Muscle layer of duodenum (tissue), 2 donors: ENCODE measurements at regions not wholly inside any gene's neighbourhood (a gene's known extent, or its start where the extent isn't known, plus 50 kb on each side); places are given as distances from the start of the nearest gene placed in this dataset.
"Not testable (repeated sequence)": the region's sequence is repeated elsewhere in the genome, so short reads cannot be mapped to it uniquely, and the experiment has no call there.

Source experiments
- H3K27ac ChIP-seq: one replicate; pipeline ENCODE4 v1.7.0; 2013; ENCODE audit warnings: mild to moderate bottlenecking, low read length
- H3K27me3 ChIP-seq: one replicate; pipeline ENCODE4 v1.7.0; 2013; ENCODE audit warnings: low read depth, mild to moderate bottlenecking, control low read depth, low read length
- H3K36me3 ChIP-seq, 2 donors: one replicate each; pipeline ENCODE4 v1.7.0; 2013; ENCODE audit warnings: low read length in 2 of 2, control low read depth in 1 of 2, mild to moderate bottlenecking in 1 of 2; ENCODE audit not compliant: insufficient read depth in 2 of 2, control insufficient read depth in 1 of 2
- H3K4me1 ChIP-seq, 2 donors: one replicate each; pipeline ENCODE4 v1.7.0; 2013; ENCODE audit warnings: low read length in 2 of 2, mild to moderate bottlenecking in 2 of 2, control low read depth in 1 of 2, moderate library complexity in 1 of 2; ENCODE audit not compliant: insufficient read depth in 2 of 2, control insufficient read depth in 1 of 2
- H3K4me3 ChIP-seq, 2 donors: one replicate each; pipeline ENCODE4 v1.7.0; 2013; ENCODE audit warnings: low read length in 2 of 2, low read depth in 1 of 2, mild to moderate bottlenecking in 1 of 2
- H3K9me3 ChIP-seq, 2 donors: one replicate each; pipeline ENCODE4 v1.7.0; 2013; ENCODE audit warnings: low read length in 2 of 2, control low read depth in 1 of 2, mild to moderate bottlenecking in 1 of 2; ENCODE audit not compliant: control insufficient read depth in 1 of 2
- donor health status: healthy.

- no peaks in the 10 kb centered on the region for H3K27me3 ChIP-seq
- no peaks in the 10 kb centered on the region for H3K9me3 ChIP-seq
- H3K27ac ChIP-seq: no peak overlapping the region
- no peak overlapping the region for H3K4me3 ChIP-seq
- no peaks in the 10 kb centered on the region for H3K36me3 ChIP-seq
- no peaks in the 10 kb centered on the region for H3K4me1 ChIP-seq
These were observed 52.8 kb upstream of the IL1RAPL2 start for GRCh38 chrX:104513162-104513561.

DNA sequence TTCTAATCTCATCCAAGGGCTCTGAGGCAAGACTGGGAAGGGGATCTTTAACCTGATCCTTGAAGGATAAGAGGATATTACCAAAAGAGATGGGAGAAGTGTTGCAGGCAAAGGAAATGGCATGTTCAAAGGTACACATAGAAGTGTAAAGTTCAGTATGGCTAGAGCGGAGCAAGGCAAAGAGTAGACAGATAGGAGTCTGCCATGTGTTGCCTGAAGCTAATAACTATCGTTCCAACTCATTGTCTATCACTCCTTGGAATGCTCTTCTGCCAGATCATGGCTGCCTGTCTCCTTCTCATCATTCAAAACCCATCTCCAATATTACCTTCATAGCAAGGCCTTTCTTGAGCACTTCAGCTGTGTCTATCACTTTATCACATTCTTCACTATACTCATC is 55.2 kb upstream of the IL1RAPL2 start:
- no peak overlapping the region for H3K27ac ChIP-seq
- H3K4me1 ChIP-seq: no peaks in the 10 kb centered on the region
- no peaks in the 10 kb centered on the region for H3K27me3 ChIP-seq
- no peaks in the 10 kb centered on the region for H3K36me3 ChIP-seq
- H3K4me3 ChIP-seq: no peak overlapping the region
- H3K9me3 ChIP-seq: no peaks in the 10 kb centered on the region

DNA sequence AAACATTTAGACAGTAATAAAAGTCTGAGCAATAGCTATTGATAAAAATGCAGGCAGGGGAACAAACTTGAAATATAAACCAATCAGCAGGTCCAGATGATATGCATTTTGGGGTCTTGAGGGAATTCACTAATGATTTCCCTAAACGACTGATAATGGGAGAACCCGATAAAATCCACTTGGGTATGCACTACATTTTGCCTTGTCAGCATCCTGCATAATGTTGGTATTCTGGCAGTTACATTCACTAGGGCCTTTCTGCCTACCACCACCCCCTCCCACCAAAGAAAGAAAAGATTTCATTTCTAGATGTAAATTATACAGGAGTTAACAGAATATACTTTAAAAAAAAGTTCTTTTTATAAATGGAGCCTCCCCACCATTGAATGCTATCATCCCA is 63.5 kb upstream of the IL1RAPL2 start:
- no peaks in the 10 kb centered on the region for H3K9me3 ChIP-seq
- no peaks in the 10 kb centered on the region for H3K4me1 ChIP-seq
- H3K36me3 ChIP-seq: no peaks in the 10 kb centered on the region
- H3K27me3 ChIP-seq: no peaks in the 10 kb centered on the region
- H3K27ac ChIP-seq: no peak overlapping the region
- no peak overlapping the region for H3K4me3 ChIP-seq

GRCh38 chrX:104488811-104489210 is 77.2 kb upstream of the IL1RAPL2 start:
- H3K4me1 ChIP-seq: no peaks in the 10 kb centered on the region
- H3K36me3 ChIP-seq: no peaks in the 10 kb centered on the region
- no peak overlapping the region for H3K4me3 ChIP-seq
- H3K27me3 ChIP-seq: no peaks in the 10 kb centered on the region
- H3K9me3 ChIP-seq: no peaks in the 10 kb centered on the region
- no peak overlapping the region for H3K27ac ChIP-seq

DNA sequence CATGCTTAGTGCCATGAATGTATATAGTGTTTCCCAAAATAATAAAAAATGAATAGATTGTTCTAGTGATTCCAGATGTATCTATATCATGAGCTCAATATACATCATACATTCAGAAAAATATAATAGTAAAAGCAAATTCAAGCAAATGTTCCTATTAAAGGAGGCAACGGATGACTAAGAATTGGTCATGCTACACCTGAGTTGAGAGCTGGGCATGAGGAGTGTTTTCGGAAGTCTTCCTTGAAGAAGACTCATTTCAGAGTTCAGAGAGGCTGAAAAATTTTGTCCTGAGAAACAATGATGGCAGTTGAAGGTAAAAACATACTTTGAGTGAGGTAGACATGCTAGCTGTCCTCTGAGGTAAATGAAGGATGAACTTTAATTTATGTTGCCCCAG is 79.3 kb upstream of the IL1RAPL2 start:
- H3K4me3 ChIP-seq: no peak overlapping the region
- H3K4me1 ChIP-seq: no peaks in the 10 kb centered on the region
- no peaks in the 10 kb centered on the region for H3K36me3 ChIP-seq
- H3K27ac ChIP-seq: no peak overlapping the region
- H3K9me3 ChIP-seq: no peaks in the 10 kb centered on the region
- H3K27me3 ChIP-seq: no peaks in the 10 kb centered on the region

- Histone ChIP-seq H3K36me3 (no peaks in the 10 kb centered on the region), H3K4me1 (no peaks in the 10 kb centered on the region), H3K9me3 (no peaks in the 10 kb centered on the region), H3K27ac (no peak overlapping the region), H3K4me3 (no peak overlapping the region), H3K27me3 (no peaks in the 10 kb centered on the region)
These were observed 83.2 kb upstream of the IL1RAPL2 start for GRCh38 chrX:104482757-104483156.

DNA sequence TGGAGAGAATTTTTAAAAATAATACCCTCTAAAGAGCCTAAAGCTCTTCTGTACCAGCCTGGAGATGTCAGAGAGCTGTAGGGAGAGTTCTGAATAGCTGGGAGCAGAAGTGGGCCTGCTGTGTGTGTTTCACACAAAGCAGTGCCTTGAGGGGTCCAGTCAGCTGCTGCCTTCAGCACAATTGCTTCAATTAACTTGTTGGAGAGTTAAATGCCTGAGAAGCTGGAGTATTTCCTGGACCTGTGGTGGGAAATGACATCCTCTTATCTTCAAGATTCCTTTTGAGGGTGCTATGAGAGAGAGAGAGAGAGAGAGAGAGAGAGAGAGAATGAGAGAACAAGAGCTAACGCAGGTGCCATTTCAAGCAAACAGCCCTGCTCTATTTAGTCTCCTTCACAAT is 96.2 kb upstream of the IL1RAPL2 start:
- Histone ChIP-seq H3K4me3 (no peak overlapping the region), H3K36me3 (no peaks in the 10 kb centered on the region), H3K9me3 (no peaks in the 10 kb centered on the region), H3K4me1 (no peaks in the 10 kb centered on the region), H3K27me3 (no peaks in the 10 kb centered on the region), H3K27ac (no peak overlapping the region)

DNA sequence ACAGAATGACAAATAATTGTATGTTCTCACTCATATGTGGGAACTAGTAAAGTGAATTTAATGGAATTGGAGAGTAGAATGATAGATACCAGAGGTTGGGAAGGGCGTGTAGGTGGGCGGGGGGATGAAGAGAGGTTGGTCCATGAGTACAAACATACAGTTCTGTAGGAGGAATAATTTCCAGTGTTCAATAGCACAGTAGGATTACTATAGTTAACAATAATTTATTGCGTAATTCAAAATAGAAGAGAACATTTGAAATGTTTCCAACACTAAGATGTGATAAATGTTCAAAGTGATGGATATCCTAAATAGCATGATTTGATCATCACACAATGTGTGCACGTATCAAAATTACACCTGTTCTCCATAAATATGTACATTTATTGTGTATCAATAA is 106.2 kb upstream of the IL1RAPL2 start:
- Histone ChIP-seq H3K27ac (no peak overlapping the region), H3K9me3 (peaks cover 0 to 2% of the 10 kb centered on the region in 2 donors), H3K36me3 (no peaks in the 10 kb centered on the region), H3K4me1 (no peaks in the 10 kb centered on the region), H3K27me3 (no peaks in the 10 kb centered on the region), H3K4me3 (no peak overlapping the region)

GRCh38 chrX:104457130-104457529 is 108.9 kb upstream of the IL1RAPL2 start:
- not testable (repeated sequence) for H3K27me3 ChIP-seq, H3K4me3 ChIP-seq, H3K9me3 ChIP-seq, H3K27ac ChIP-seq, H3K36me3 ChIP-seq, H3K4me1 ChIP-seq

DNA sequence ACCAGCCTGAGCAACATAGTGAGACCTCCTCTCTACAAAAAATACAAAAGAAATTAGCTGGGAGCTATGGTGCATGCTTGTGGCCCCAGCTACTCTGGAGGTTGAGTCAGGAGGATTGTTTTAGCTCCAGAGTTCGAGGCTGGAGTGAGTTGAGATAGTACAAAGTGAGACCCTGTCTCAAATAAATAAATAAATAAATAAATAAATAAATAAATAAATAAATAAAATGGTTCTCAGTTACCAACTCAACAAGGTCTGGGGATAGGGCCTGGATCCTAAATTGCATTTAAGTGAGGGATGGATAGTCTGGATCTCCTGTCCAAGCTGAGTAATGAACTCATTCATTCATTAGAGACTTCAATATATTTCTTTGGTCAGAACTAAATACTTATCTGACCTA is 115.7 kb upstream of the IL1RAPL2 start:
- H3K27me3 ChIP-seq: no peaks in the 10 kb centered on the region
- H3K9me3 ChIP-seq: peaks cover 0 to 2% of the 10 kb centered on the region in 2 donors
- no peak overlapping the region for H3K27ac ChIP-seq
- no peaks in the 10 kb centered on the region for H3K4me1 ChIP-seq
- no peaks in the 10 kb centered on the region for H3K36me3 ChIP-seq
- no peak overlapping the region for H3K4me3 ChIP-seq

DNA sequence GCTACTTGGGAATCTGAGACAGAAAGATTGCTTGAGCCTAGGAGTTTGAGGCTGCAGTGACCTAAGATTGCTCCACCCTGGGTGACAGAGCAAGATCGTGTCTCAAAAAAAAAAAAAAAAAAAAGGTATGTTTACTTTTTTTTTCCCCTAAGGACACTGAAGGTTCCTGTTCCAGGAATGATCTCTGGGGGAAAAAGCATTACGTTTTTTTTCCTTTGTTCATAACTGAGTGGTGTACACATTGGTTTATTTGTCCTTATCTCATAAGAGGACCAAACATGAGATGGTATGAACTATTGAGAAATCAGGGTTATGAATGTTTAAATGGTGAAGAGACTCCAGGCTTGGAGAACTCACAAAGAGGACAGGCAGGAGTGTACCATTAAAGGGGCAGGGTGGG is 120.4 kb upstream of the IL1RAPL2 start:
- Histone ChIP-seq H3K27me3 (no peaks in the 10 kb centered on the region), H3K27ac (no peak overlapping the region), H3K4me3 (no peak overlapping the region), H3K9me3 (no peaks in the 10 kb centered on the region), H3K4me1 (no peaks in the 10 kb centered on the region), H3K36me3 (no peaks in the 10 kb centered on the region)

DNA sequence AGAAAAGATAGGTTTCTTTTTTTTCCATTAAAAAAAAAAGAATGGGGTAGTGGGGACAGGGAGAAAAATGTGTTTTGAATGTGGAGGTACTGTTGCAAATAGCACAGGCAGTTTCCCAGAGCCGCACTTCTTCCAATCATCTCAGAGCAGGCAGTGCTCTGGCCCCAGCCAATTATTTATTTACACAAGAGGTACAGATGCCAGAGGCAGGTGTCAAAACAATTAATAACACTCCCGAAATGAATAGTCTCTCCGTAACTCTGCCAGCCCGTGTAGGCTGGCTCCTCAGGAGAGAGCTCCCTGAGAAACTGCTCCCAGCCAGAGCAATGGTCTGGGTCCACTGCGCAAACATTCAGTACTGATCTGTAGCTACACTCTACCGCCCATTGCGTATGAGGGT is 130.8 kb upstream of the IL1RAPL2 start:
- H3K4me3 ChIP-seq: no peak overlapping the region
- no peaks in the 10 kb centered on the region for H3K27me3 ChIP-seq
- no peaks in the 10 kb centered on the region for H3K4me1 ChIP-seq
- H3K27ac ChIP-seq: no peak overlapping the region
- H3K36me3 ChIP-seq: no peaks in the 10 kb centered on the region
- H3K9me3 ChIP-seq: no peaks in the 10 kb centered on the region
